Activated T-cell treated with anti-CD3 and anti-CD28 coated beads, Interleukin-2, amount 50 U/mL, for 4 hours (primary cell): ENCODE measurements at regions not wholly inside any gene's neighbourhood (a gene's known extent, or its start where the extent isn't known, plus 50 kb on each side); places are given as distances from the start of the nearest gene placed in this dataset.

Source experiments
- ATAC-seq, 2 donors: fragments of 200-7000 bp; cut with Tn5 transposase; one replicate each; pipeline ENCODE4 v1.10.0; 2021
- DNase-seq: peaks from one replicate; pipeline ENCODE4 v3.0.0-alpha.2; 2020
- H3K27me3 Mint-ChIP-seq: one replicate; pipeline ENCODE4 v1.8.0; 2021; ENCODE audit warnings: low read depth, mixed read lengths
- H3K36me3 Mint-ChIP-seq: one replicate; pipeline ENCODE4 v1.8.0; 2022; ENCODE audit warnings: mixed read lengths; ENCODE audit not compliant: insufficient read depth
- H3K4me1 Mint-ChIP-seq: one replicate; pipeline ENCODE4 v1.8.0; 2021; ENCODE audit warnings: low read depth, mixed read lengths
- H3K4me3 Mint-ChIP-seq: one replicate; pipeline ENCODE4 v1.8.0; 2021; ENCODE audit warnings: mild to moderate bottlenecking, moderate library complexity, mixed read lengths
- H3K9me3 Mint-ChIP-seq: one replicate; pipeline ENCODE4 v1.8.0; 2021; ENCODE audit warnings: mixed read lengths

DNA sequence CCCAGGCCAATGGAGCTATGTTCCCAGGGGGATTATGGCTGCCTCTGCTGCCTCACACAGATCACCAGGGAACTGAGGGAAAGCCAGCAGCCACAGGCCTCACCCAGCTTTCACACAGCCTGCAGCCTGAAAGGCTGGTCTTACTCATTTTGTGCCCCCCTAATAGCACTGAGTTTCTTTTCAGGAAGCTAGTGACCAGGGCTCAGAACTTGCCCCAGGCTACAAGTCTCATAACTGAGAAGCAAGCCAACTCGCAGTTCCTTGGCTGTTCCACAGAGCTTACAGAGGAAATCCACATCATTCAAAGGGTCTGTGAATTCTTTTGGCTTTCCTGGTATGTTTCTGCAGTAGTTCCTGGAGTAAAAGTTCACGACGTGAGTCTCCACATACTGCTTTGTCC lies 524.8 kb upstream of the GJE1 start:
- H3K9me3 Mint-ChIP-seq, result peaks cover 5% of the 10 kb centered on the region
- no peak overlapping the region for H3K4me3 Mint-ChIP-seq
- no peak for ATAC-seq
- peaks cover 2% of the 10 kb centered on the region for H3K27me3 Mint-ChIP-seq
- H3K4me1 Mint-ChIP-seq, result no peaks in the 10 kb centered on the region
- no peaks in the 10 kb centered on the region for H3K36me3 Mint-ChIP-seq
- DNase-seq, result no peak

- Mint-ChIP-seq H3K36me3 (no peaks in the 10 kb centered on the region), H3K4me3 (no peak overlapping the region), H3K27me3 (peaks cover 5% of the 10 kb centered on the region), H3K4me1 (no peaks in the 10 kb centered on the region), H3K9me3 (no peaks in the 10 kb centered on the region)
- DNase-seq, result no peak
- ATAC-seq, result no peak
These were observed 534.2 kb upstream of the GJE1 start for GRCh38 chr6:141598487-141598886.

GRCh38 chr6:141594874-141595273 lies 537.9 kb upstream of the GJE1 start:
- Mint-ChIP-seq H3K4me3 (no peak overlapping the region), H3K36me3 (no peaks in the 10 kb centered on the region), H3K27me3 (peaks cover 4% of the 10 kb centered on the region), H3K4me1 (no peaks in the 10 kb centered on the region), H3K9me3 (no peaks in the 10 kb centered on the region)
- ATAC-seq (no peak), DNase-seq (no peak)

GRCh38 chr6:141593311-141593710 lies 539.4 kb upstream of the GJE1 start:
- H3K27me3 Mint-ChIP-seq, result no peaks in the 10 kb centered on the region
- H3K36me3 Mint-ChIP-seq, result no peaks in the 10 kb centered on the region
- no peaks in the 10 kb centered on the region for H3K9me3 Mint-ChIP-seq
- DNase-seq (no peak), ATAC-seq (no peak)
- no peak overlapping the region for H3K4me3 Mint-ChIP-seq
- H3K4me1 Mint-ChIP-seq, result no peaks in the 10 kb centered on the region

DNA sequence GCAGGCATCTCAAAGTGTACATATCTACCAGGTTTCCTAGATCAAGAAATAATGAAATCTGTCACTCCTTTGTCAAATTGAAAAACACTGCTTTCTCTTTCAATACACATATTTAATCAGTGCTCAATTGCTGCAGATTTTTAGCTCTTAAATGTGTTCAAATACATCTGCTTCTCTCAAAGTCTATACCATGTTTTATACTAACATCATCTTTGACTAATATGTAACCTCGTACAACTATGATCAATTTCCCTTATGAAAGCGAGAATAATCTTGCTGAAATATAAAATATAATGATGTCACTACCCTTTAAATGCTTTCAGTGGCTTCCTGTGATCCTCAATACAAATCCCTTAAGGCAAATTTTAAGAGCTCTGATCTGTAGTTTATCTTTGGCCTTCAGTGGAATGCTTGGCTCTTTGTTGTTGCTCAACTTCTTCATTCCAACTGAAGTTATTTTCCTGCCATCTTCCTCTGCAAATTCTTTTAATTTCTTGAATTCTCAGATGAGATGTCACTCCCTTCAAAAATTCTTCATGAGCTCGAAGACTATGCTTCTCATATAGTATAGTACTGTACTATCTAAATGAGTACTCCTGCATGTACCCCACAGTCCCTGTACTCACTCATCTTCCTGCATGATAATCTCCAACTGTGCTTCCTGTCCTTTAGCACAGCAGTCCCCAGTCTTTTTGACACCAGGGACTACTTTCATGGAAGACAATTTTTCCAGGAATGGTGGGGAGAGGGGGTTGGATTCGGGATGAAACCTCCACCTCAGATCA lies 545.1 kb upstream of the GJE1 start:
- peaks cover 2% of the 10 kb centered on the region for H3K27me3 Mint-ChIP-seq
- no peaks in the 10 kb centered on the region for H3K36me3 Mint-ChIP-seq
- DNase-seq (no peak), ATAC-seq (peak in 1 of 2 donors; percentile 46)
- no peak overlapping the region for H3K4me3 Mint-ChIP-seq
- no peaks in the 10 kb centered on the region for H3K9me3 Mint-ChIP-seq
- no peaks in the 10 kb centered on the region for H3K4me1 Mint-ChIP-seq

- Mint-ChIP-seq H3K4me3 (no peak overlapping the region), H3K27me3 (peaks cover 4% of the 10 kb centered on the region), H3K36me3 (no peaks in the 10 kb centered on the region), H3K4me1 (no peaks in the 10 kb centered on the region), H3K9me3 (no peaks in the 10 kb centered on the region)
- ATAC-seq (no peak), DNase-seq (no peak)
These were observed 551.7 kb upstream of the GJE1 start for GRCh38 chr6:141580988-141581552.

- H3K9me3 Mint-ChIP-seq, result no peaks in the 10 kb centered on the region
These were observed 552.6 kb upstream of the GJE1 start for GRCh38 chr6:141580131-141580530.

GRCh38 chr6:141576751-141577150 lies 556.0 kb upstream of the GJE1 start:
- no peak overlapping the region for H3K4me3 Mint-ChIP-seq
- ATAC-seq (no peak), DNase-seq (no peak)
- H3K9me3 Mint-ChIP-seq, result no peaks in the 10 kb centered on the region
- no peaks in the 10 kb centered on the region for H3K36me3 Mint-ChIP-seq
- H3K4me1 Mint-ChIP-seq, result no peaks in the 10 kb centered on the region
- H3K27me3 Mint-ChIP-seq, result peaks cover 2% of the 10 kb centered on the region

More at GRCh38 chr6:141580131-141580530, 552.6 kb upstream of the GJE1 start:
- no peaks in the 10 kb centered on the region for H3K36me3 Mint-ChIP-seq
- peaks cover 3% of the 10 kb centered on the region for H3K27me3 Mint-ChIP-seq
- H3K4me1 Mint-ChIP-seq, result no peaks in the 10 kb centered on the region
- ATAC-seq (no peak), DNase-seq (no peak)
- no peak overlapping the region for H3K4me3 Mint-ChIP-seq

- ATAC-seq, result peak; percentile 66 to 73
- Mint-ChIP-seq H3K4me1 (peaks cover 13% of the 10 kb centered on the region), H3K9me3 (no peaks in the 10 kb centered on the region), H3K4me3 (peak overlapping the region; percentile 83), H3K27me3 (peaks cover 8% of the 10 kb centered on the region), H3K36me3 (no peaks in the 10 kb centered on the region)
- peak; percentile 56 for DNase-seq
These were observed 569.6 kb upstream of the GJE1 start for GRCh38 chr6:141562851-141563763.

DNA sequence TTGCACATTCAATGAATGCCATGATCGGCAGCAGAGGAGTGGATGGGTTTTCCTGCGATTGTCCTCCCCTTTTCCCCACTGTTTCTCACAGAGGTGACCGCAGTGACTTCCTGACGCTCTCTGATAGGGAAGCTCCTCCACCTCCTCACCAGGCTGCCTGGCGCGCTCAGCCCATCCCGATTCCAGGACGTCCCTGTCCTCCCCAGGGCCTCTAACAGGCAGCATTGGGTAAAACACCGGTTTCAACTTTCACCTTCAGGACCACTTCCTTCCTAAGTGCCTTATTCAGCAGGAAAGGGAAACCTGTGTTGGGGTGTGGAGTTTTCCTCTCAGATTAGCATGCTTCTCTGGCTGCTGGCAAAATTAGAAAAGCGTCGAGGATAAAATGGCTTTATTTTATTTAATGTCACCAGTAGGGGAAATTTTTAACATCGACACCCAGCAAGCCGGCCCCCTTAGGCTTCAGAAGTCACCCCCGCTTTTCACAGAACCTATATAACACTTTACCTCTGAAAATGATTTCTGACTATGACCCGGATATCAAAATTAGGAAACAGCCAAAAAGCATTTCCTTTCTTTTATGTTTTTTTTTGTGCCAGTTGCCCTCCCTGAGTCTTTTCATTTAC lies 570.4 kb upstream of the GJE1 start:
- H3K4me3 Mint-ChIP-seq, result peak overlapping the region; percentile 83
- ATAC-seq (peak in 1 of 2 donors; percentile 56), DNase-seq (no peak)
- H3K27me3 Mint-ChIP-seq, result peaks cover 8% of the 10 kb centered on the region
- peaks cover 13% of the 10 kb centered on the region for H3K4me1 Mint-ChIP-seq
- no peaks in the 10 kb centered on the region for H3K9me3 Mint-ChIP-seq
- no peaks in the 10 kb centered on the region for H3K36me3 Mint-ChIP-seq

GRCh38 chr6:141561154-141561553 lies 571.6 kb upstream of the GJE1 start:
- H3K4me3 Mint-ChIP-seq, result no peak overlapping the region

DNA sequence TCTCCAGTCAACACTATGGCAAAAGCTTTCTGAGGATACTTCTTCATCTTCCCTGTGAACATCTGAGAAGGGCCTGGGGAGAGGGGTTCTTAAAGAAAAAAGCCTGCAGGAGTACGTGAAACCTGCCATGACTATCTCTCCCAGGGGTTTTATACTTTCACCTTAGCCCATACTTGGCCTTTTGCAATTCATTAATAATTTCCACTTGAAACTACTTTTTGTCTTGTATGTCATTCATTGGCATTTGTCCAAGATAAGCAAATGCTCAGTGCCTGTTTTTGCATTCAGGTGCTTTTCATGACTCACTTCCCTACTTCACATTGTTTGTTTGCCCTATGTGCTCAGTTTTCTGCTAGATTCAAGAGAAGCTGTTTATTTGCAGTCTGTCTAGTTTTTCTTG lies 580.3 kb upstream of the GJE1 start:
- Mint-ChIP-seq H3K36me3 (peaks cover 2% of the 10 kb centered on the region), H3K4me1 (peaks cover 7% of the 10 kb centered on the region), H3K27me3 (no peaks in the 10 kb centered on the region), H3K4me3 (no peak overlapping the region), H3K9me3 (peaks cover 15% of the 10 kb centered on the region)
- no peak for DNase-seq
- ATAC-seq, result peak; percentile 32 to 34

More at GRCh38 chr6:141561154-141561553, 571.6 kb upstream of the GJE1 start:
- DNase-seq (no peak), ATAC-seq (no peak)
- H3K27me3 Mint-ChIP-seq, result peaks cover 8% of the 10 kb centered on the region
- H3K4me1 Mint-ChIP-seq, result peaks cover 12% of the 10 kb centered on the region
- no peaks in the 10 kb centered on the region for H3K9me3 Mint-ChIP-seq
- no peaks in the 10 kb centered on the region for H3K36me3 Mint-ChIP-seq

DNA sequence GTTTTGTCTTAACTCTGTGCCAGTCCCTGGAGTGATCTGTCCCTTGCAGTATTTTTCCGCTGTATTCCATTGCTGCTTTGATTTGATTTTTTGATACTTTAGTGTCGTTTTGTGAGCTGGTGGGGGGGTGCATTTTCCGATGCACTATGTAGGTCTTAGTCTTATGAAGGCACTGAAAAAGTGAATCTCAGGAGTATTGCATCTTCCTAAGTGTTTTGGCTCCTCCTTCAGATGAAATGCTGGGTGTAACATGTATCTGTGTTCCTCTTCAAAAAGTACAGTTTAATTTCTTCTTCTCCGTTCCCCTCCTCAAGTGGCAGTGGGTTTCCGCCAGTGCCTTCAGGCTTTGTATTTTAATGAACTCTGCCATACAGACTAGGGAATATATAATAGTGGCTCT lies 580.7 kb upstream of the GJE1 start:
- DNase-seq, result no peak
- Mint-ChIP-seq H3K4me3 (no peak overlapping the region), H3K36me3 (peaks cover 2% of the 10 kb centered on the region), H3K27me3 (no peaks in the 10 kb centered on the region), H3K4me1 (peaks cover 7% of the 10 kb centered on the region), H3K9me3 (peaks cover 15% of the 10 kb centered on the region)
- ATAC-seq, result no peak

DNA sequence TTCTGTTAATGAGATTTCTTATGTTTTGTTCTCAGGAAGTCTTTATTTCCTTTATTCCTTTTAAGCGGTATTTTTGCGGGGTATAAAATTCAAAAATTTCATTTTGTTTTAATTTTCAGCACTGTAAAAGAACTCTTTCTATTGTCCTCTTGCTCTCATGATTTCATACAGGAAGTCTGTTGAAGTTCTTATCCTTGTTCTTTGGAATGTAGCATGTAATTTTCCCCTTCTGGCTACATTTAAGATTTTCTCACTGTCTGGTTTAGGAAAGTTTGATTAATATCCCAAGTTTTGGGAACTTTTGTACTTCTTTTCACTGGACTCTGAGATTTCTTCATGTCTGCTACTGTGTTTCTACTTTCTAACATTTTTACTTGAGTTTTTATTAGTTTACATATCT lies 581.4 kb upstream of the GJE1 start:
- no peaks in the 10 kb centered on the region for H3K27me3 Mint-ChIP-seq
- peaks cover 2% of the 10 kb centered on the region for H3K36me3 Mint-ChIP-seq
- H3K9me3 Mint-ChIP-seq, result peaks cover 19% of the 10 kb centered on the region
- no peak for DNase-seq
- H3K4me3 Mint-ChIP-seq, result no peak overlapping the region
- ATAC-seq, result no peak
- peaks cover 7% of the 10 kb centered on the region for H3K4me1 Mint-ChIP-seq
